H9 (cell line): ENCODE measurements at regions not wholly inside any gene's neighbourhood (a gene's known extent, or its start where the extent isn't known, plus 50 kb on each side); places are given as distances from the start of the nearest gene placed in this dataset.

Experiments
- DNase-seq: peaks from one replicate; pipeline ENCODE4 v3.0.0-alpha.2; 2017
- H2AFZ ChIP-seq: one replicate; pipeline ENCODE4 v1.6.1; 2013; ENCODE audit warnings: mild to moderate bottlenecking, low read length, control low read depth, moderate library complexity
- H2AK5ac ChIP-seq: 2 replicates; pipeline ENCODE4 v1.6.1; 2013; ENCODE audit warnings: low read length, control low read depth, mixed read lengths; ENCODE audit not compliant: insufficient read length
- H2BK120ac ChIP-seq: one replicate; pipeline ENCODE4 v1.6.1; 2013; ENCODE audit warnings: low read depth, mild to moderate bottlenecking, low read length, control low read depth, inconsistent platforms; ENCODE audit not compliant: poor library complexity, severe bottlenecking
- H2BK12ac ChIP-seq: 2 replicates; pipeline ENCODE4 v1.6.1; 2013; ENCODE audit warnings: low read length, control low read depth, mixed read lengths, low read depth; ENCODE audit not compliant: insufficient read length
- H2BK15ac ChIP-seq: 2 replicates; pipeline ENCODE4 v1.6.1; 2013; ENCODE audit warnings: low read depth, low read length, control low read depth
- H2BK20ac ChIP-seq: one replicate; pipeline ENCODE4 v1.6.1; 2013; ENCODE audit warnings: low read depth, mild to moderate bottlenecking, low read length, control low read depth, inconsistent platforms; ENCODE audit not compliant: poor library complexity, severe bottlenecking
- H2BK5ac ChIP-seq: 2 replicates; pipeline ENCODE4 v1.6.1; 2013; ENCODE audit warnings: low read length, control low read depth, mixed read lengths; ENCODE audit not compliant: insufficient read length
- H3K14ac ChIP-seq: 2 replicates; pipeline ENCODE4 v1.6.1; 2013; ENCODE audit warnings: low read length, control low read depth; ENCODE audit not compliant: insufficient read depth
- H3K18ac ChIP-seq: 2 replicates; pipeline ENCODE4 v1.6.1; 2013; ENCODE audit warnings: low read depth, mild to moderate bottlenecking, mixed read lengths, low read length, control low read depth; ENCODE audit not compliant: insufficient read length
- H3K23ac ChIP-seq: 2 replicates; pipeline ENCODE4 v1.6.1; 2013; ENCODE audit warnings: low read length, control low read depth, mixed read lengths, low read depth; ENCODE audit not compliant: insufficient read length
- H3K23me2 ChIP-seq: 2 replicates; pipeline ENCODE4 v1.6.1; 2013; ENCODE audit warnings: low read depth, mild to moderate bottlenecking, mixed read lengths, low read length, control low read depth; ENCODE audit not compliant: insufficient read length, poor library complexity, severe bottlenecking
- H3K27ac ChIP-seq: 2 replicates; pipeline ENCODE4 v1.5.1; 2013; ENCODE audit warnings: low read length, control low read depth, mixed read lengths, low read depth; ENCODE audit not compliant: insufficient read length
- H3K27me3 ChIP-seq: 2 replicates; pipeline ENCODE4 v1.6.1; 2013; ENCODE audit warnings: low read length, control low read depth, inconsistent platforms; ENCODE audit not compliant: insufficient read depth
- H3K4ac ChIP-seq: 2 replicates; pipeline ENCODE4 v1.6.1; 2013; ENCODE audit warnings: low read depth, mild to moderate bottlenecking, control low read depth, inconsistent platforms, low read length, moderate library complexity
- H3K4me1 ChIP-seq: 2 replicates; pipeline ENCODE4 v1.6.1; 2013; ENCODE audit warnings: low read length, control low read depth, inconsistent platforms; ENCODE audit not compliant: insufficient read depth
- H3K4me2 ChIP-seq: 2 replicates; pipeline ENCODE4 v1.6.1; 2013; ENCODE audit warnings: low read length, control low read depth, mixed read lengths; ENCODE audit not compliant: insufficient read length, insufficient read depth
- H3K56ac ChIP-seq: 2 replicates; pipeline ENCODE4 v1.6.1; 2013; ENCODE audit warnings: low read depth, mild to moderate bottlenecking, mixed read lengths, low read length, control low read depth; ENCODE audit not compliant: insufficient read length
- H3K79me1 ChIP-seq: 2 replicates; pipeline ENCODE4 v1.6.1; 2013; ENCODE audit warnings: low read depth, mild to moderate bottlenecking, moderate library complexity, low read length, control low read depth, inconsistent platforms; ENCODE audit not compliant: insufficient read depth, poor library complexity, severe bottlenecking
- H3K79me2 ChIP-seq: 2 replicates; pipeline ENCODE4 v1.6.1; 2013; ENCODE audit warnings: low read length, control low read depth, inconsistent platforms; ENCODE audit not compliant: insufficient read depth
- H3K9ac ChIP-seq: 2 replicates; pipeline ENCODE4 v1.6.1; 2013; ENCODE audit warnings: low read length, control low read depth, mixed read lengths; ENCODE audit not compliant: insufficient read length; ENCODE audit errors: extremely low read depth
- H3K9me3 ChIP-seq: one replicate; pipeline ENCODE4 v1.6.1; 2013; ENCODE audit warnings: low read depth, low read length, inconsistent platforms; ENCODE audit not compliant: control insufficient read depth
- H3T11ph ChIP-seq: one replicate; pipeline ENCODE4 v1.6.1; 2013; ENCODE audit warnings: mild to moderate bottlenecking, low read length, control low read depth, inconsistent platforms
- H4K20me1 ChIP-seq: one replicate; pipeline ENCODE4 v1.6.1; 2013; ENCODE audit not compliant: control insufficient read depth, insufficient read length, insufficient read depth
- H4K5ac ChIP-seq: 2 replicates; pipeline ENCODE4 v1.6.1; 2013; ENCODE audit warnings: low read depth, mild to moderate bottlenecking, mixed read lengths, low read length, control low read depth; ENCODE audit not compliant: insufficient read length
- H4K8ac ChIP-seq: replicated peaks from 2 replicates; pipeline ENCODE4 v1.6.1; 2013; ENCODE audit warnings: low read length, control low read depth, mixed read lengths, low read depth; ENCODE audit not compliant: insufficient read length
- H4K91ac ChIP-seq: 2 replicates; pipeline ENCODE4 v1.6.1; 2013; ENCODE audit warnings: low read depth, mild to moderate bottlenecking, moderate library complexity, mixed read lengths, low read length, control low read depth; ENCODE audit not compliant: insufficient read length
- H3K27ac Mint-ChIP-seq, 3 experiments: 2 replicates in 2 of 3; 3 replicates in 1 of 3; pipeline ENCODE4 v1.8.0; 2020 to 2021; ENCODE audit warnings: mixed read lengths in 3 of 3, mild to moderate bottlenecking in 1 of 3, moderate library complexity in 1 of 3
- H3K27me3 Mint-ChIP-seq: 2 replicates; pipeline ENCODE4 v1.8.0; 2021; ENCODE audit warnings: low read depth, mild to moderate bottlenecking, moderate library complexity, mixed read lengths
- H3K36me3 Mint-ChIP-seq, 3 experiments: 2 replicates in 2 of 3; 3 replicates in 1 of 3; pipeline ENCODE4 v1.8.0; 2020 to 2021; ENCODE audit warnings: low read depth in 3 of 3, mixed read lengths in 3 of 3; ENCODE audit not compliant: insufficient read depth in 1 of 3
- H3K4me1 Mint-ChIP-seq, 2 experiments: 2 replicates each; pipeline ENCODE4 v1.8.0; 2020; ENCODE audit warnings: mixed read lengths in 2 of 2
- H3K4me3 Mint-ChIP-seq, 2 experiments: 2 replicates in 1 of 2; 3 replicates in 1 of 2; pipeline ENCODE4 v1.8.0; 2020 to 2021; ENCODE audit warnings: mild to moderate bottlenecking in 2 of 2, mixed read lengths in 2 of 2, moderate library complexity in 1 of 2
- H3K9me3 Mint-ChIP-seq, 2 experiments: 2 replicates in 1 of 2; 3 replicates in 1 of 2; pipeline ENCODE4 v1.8.0; 2020; ENCODE audit warnings: mild to moderate bottlenecking in 2 of 2, mixed read lengths in 2 of 2, moderate library complexity in 1 of 2
- CTCF ChIP-seq: fragments of 200-600 bp; sonication (generic); conservative IDR thresholded peaks from 3 replicates; pipeline ENCODE4 v1.8.0; 2021; ENCODE audit warnings: antibody characterized with exemption, mild to moderate bottlenecking
- WGBS: extraction: QIAGEN DNeasy Blood & Tissue Kit; methylation state at CpG from one replicate; pipeline ENCODE4 v1.1.7; 2013; ENCODE audit warnings: missing lambda C conversion rate, low lambda C conversion rate, mixed read lengths; ENCODE audit not compliant: insufficient read length; ENCODE audit errors: extremely low coverage; 5-methylcytosine and 5-hydroxymethylcytosine counted together

- peaks cover 7 to 13% of the 10 kb centered on the region in 2 experiments for H3K4me1 Mint-ChIP-seq
- Histone ChIP-seq H3K4ac (no peak overlapping the region), H3K56ac (no peak overlapping the region), H3K4me1 (no peaks in the 10 kb centered on the region), H4K5ac (no peak overlapping the region), H3K9ac (no peak overlapping the region), H3T11ph (no peak overlapping the region), H3K14ac (no peak overlapping the region), H4K91ac (no peak overlapping the region), H3K4me2 (no peak overlapping the region), H2BK5ac (no peak overlapping the region), H2BK15ac (no peak overlapping the region), H3K18ac (no peak overlapping the region), H3K79me2 (no peaks in the 10 kb centered on the region), H2AFZ (no peak overlapping the region), H2BK120ac (no peak overlapping the region), H2AK5ac (no peak overlapping the region), H4K8ac (no peak overlapping the region), H3K23ac (no peak overlapping the region), H3K9me3 (no peaks in the 10 kb centered on the region), H3K27ac (no peak overlapping the region), H4K20me1 (no peaks in the 10 kb centered on the region), H3K79me1 (no peaks in the 10 kb centered on the region), H2BK20ac (no peak overlapping the region), H2BK12ac (no peak overlapping the region), H3K23me2 (no peaks in the 10 kb centered on the region), H3K27me3 (no peaks in the 10 kb centered on the region)
- H3K36me3 Mint-ChIP-seq: peaks cover 0 to 4% (median 0%) of the 10 kb centered on the region in 3 experiments; a peak in 2 of 7 replicates
- no peaks in the 10 kb centered on the region for H3K27me3 Mint-ChIP-seq
- no peak for TF ChIP-seq CTCF
- WGBS: no CpG with 5 or more reads among the region's 2 CpGs
- no peaks in the 10 kb centered on the region; a peak in 2 of 5 replicates for H3K9me3 Mint-ChIP-seq
- H3K27ac Mint-ChIP-seq: no peak overlapping the region
- H3K4me3 Mint-ChIP-seq: no peak overlapping the region
- DNase-seq: no peak
These were observed 405.0 kb upstream of the ZNF507 start for GRCh38 chr19:31940396-31940795.
